NCI-H2081 treated with DMSO at 0.1 percent for 48 hours (cell line): ENCODE measurements at regions not wholly inside any gene's neighbourhood (a gene's known extent, or its start where the extent isn't known, plus 50 kb on each side); places are given as distances from the start of the nearest gene placed in this dataset.
"Not testable (repeated sequence)": the region's sequence is repeated elsewhere in the genome, so short reads cannot be mapped to it uniquely, and the experiment has no call there.

ENCODE experiments used
- DNase-seq: peaks from one replicate; lab custom pipeline; 2025; lab: John Stamatoyannopoulos, UW

- no peak for DNase-seq
Measured at GRCh38 chr11:115630214-115630613, 126.0 kb upstream of the CADM1 start.

GRCh38 chr11:115629456-115630015 lies 125.3 kb upstream of the CADM1 start:
- no peak for DNase-seq

- DNase-seq, result no peak
Measured at GRCh38 chr11:115627666-115628460, 123.6 kb upstream of the CADM1 start.

- no peak for DNase-seq
Measured at GRCh38 chr11:115627071-115627470, 122.9 kb upstream of the CADM1 start.

- DNase-seq, result no peak
Measured at GRCh38 chr11:115626414-115626813, 122.2 kb upstream of the CADM1 start.

- DNase-seq, result no peak
Measured at GRCh38 chr11:115625502-115625901, 121.3 kb upstream of the CADM1 start.

- no peak for DNase-seq
Measured at GRCh38 chr11:115624065-115624464, 119.8 kb upstream of the CADM1 start.

- DNase-seq, result no peak
Measured at GRCh38 chr11:115623021-115623451, 118.8 kb upstream of the CADM1 start.

GRCh38 chr11:115618428-115618827 lies 114.2 kb upstream of the CADM1 start:
- DNase-seq, result no peak

GRCh38 chr11:115617767-115618166 lies 113.6 kb upstream of the CADM1 start:
- DNase-seq, result no peak

- no peak for DNase-seq
Measured at GRCh38 chr11:115616971-115617370, 112.8 kb upstream of the CADM1 start.

- no peak for DNase-seq
Measured at GRCh38 chr11:115613986-115614632, 109.9 kb upstream of the CADM1 start.

GRCh38 chr11:115613004-115613403 lies 108.8 kb upstream of the CADM1 start:
- DNase-seq, result no peak

GRCh38 chr11:115612046-115612730 lies 108.0 kb upstream of the CADM1 start:
- no peak for DNase-seq

GRCh38 chr11:115611343-115611742 lies 107.1 kb upstream of the CADM1 start:
- no peak for DNase-seq

- DNase-seq, result no peak
Measured at GRCh38 chr11:115610908-115611307, 106.7 kb upstream of the CADM1 start.

- DNase-seq, result not testable (repeated sequence)
Measured at GRCh38 chr11:115610234-115610633, 106.0 kb upstream of the CADM1 start.

- DNase-seq, result no peak
Measured at GRCh38 chr11:115608976-115609375, 104.8 kb upstream of the CADM1 start.

- no peak for DNase-seq
Measured at GRCh38 chr11:115607621-115608221, 103.5 kb upstream of the CADM1 start.

- no peak for DNase-seq
Measured at GRCh38 chr11:115606498-115607220, 102.4 kb upstream of the CADM1 start.

- DNase-seq, result no peak
Measured at GRCh38 chr11:115605871-115606497, 101.8 kb upstream of the CADM1 start.
